SIG-M5 treated with dmso at 0.1 percent for 504 hours (cell line): ENCODE measurements at regions not wholly inside any gene's neighbourhood (a gene's known extent, or its start where the extent isn't known, plus 50 kb on each side); places are given as distances from the start of the nearest gene placed in this dataset.

Source experiments
- DNase-seq: peaks from one replicate; lab custom pipeline; 2025; ENCODE audit not compliant: unreplicated experiment; lab: John Stamatoyannopoulos, UW

DNA sequence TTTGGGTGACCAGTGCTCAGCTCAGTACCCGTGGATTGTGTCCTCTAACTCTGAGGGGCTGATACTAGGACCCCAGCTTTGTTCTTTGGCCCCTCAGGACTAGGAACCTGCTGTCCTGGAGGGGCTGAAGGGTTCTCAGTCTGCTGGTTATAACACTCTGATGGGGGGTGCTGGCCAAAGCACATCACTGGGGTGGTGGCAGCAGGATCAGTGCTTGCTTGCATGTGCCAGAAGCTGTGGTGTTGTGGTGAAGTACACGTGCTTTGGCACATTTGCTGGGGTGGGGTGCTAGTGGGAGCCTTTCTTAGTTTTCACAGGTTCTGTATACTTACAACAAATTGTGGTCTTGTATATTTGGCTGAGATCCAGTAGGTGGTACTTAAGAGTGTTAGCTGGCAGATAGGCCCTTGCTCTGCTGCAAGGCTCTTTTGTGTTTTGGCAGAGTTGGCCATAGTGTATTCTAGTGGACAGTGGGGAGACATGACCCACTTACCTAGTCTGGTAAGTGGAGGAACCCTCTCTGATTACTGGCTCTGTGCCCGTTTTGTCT is 344.3 kb downstream of the EDEM1 start:
- no peak for DNase-seq

DNA sequence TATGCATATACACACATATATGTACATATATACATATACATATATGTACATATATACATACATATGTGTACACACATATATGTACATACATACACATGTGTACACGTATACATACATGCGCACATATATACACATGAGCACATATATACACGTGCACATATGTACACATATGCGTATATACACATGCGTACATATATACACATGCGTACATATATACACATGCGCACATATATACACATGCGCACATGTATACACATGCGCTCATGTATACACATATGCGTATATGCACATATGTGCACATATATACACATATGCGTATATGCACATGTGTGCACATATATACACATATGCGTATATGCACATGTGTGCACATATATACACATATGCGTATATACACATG is 353.0 kb downstream of the EDEM1 start:
- no peak for DNase-seq

DNA sequence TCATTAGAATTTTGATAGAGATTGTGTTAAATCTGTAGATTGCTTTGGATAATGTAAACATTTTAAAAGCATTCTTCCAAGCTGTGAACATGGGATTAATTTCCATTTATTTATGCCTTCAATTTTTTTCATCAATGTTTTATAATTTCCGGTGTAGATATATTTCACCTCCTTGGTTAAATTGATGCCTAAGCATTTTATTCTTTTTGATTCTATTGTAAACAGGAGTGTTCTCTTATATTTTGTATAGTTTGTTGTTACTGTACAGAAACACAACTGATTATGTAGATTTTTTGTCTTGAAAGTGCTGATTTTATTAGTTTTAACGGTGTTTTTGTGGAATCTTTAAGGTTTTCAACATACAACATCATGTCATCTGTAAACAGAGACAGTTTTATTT is 355.0 kb downstream of the EDEM1 start:
- DNase-seq = no peak

DNA sequence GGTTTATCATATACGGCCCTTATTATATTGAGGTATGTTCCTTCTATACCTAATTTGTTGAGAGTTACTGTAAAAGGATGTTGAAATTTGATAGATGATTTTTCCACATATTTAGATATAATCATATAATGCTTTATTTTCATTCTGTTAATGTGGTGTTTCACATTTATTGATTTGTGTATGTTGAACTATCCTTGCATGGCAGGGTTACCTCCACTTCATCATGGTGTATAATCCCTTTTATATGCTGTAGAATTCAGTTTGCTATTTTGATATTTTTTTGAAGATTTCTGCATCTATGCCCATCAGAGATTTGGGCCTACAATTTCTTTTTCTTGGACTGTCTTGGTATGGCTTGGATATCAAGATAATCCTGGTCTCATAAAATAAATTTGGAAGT is 355.5 kb downstream of the EDEM1 start:
- DNase-seq = no peak

DNA sequence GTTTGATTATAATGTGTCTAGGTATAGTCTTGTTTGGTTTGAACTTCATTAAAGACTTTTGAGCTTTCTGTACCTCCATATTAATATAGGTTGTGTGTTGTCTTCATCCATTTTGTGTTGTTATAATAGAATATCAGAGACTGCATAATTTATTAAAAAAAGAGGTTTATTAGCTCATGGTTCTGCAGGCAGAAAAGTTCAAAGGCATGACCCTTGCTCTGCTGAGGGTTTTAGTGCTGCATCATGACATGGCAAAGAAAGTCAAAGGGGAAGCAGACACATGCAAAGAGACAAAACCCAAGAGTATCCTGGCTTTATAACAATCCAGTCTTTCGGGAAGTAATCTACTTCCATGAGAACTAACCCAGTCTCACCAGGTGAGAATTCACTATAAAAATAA is 358.2 kb downstream of the EDEM1 start:
- no peak for DNase-seq

DNA sequence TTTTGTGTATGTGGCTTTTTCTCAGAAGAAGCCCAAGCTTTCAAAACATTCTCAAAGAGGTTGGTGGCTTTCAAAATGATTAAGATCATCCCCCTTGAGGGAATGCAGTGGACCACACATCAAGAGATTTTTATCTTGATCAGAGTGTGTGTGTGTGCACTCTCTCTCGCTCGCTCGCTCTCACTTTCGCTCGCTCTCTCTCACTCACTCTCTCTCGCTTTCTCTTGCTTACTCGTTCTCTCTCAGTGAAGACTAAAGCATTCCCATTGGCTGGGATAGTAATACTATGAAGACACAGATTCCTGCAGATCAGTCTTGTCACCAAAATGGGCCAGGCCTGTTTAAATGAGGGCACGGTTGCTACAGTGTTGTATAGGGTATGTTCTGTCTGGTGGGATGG is 365.7 kb downstream of the EDEM1 start:
- DNase-seq = no peak

DNA sequence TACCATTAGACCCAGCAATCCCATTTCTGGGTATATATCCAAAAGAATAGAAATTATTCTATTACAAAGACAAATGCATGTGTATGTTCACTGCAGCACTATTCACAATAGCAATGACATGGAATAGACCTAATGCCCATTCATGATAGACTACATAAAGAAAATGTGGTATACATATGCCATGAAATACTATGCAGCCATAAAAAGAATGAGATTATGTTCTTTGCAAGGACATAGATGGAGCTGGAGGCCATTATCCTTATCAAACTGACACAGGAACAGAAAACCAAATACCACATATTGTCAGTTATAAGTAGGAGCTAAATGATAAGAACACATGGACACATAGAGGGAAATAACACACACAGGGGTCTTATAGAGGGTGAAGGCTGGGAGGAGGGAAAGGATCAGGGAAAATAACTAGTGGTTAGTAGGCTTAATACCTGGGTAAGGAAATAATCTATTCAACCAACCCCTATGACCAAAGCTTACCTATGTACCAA is 366.8 kb downstream of the EDEM1 start:
- DNase-seq = no peak

DNA sequence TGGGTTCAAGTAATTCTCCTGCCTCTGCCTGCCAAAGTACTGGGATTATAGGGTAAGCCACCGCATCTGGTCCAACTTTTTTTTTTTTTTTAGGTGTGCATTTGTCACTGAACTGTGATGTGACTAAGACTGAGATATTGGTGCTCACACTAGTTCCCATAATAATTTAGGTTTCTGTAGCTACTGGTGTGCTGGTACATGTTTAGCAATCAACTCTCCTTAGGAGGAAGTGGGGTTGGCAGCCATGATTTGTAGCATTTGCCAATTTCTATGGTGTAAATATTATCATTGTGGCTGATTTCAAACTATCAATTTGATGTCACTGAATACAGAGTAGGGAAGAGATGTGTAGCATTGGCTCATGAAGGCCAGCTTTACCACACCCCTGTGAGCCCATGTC is 372.7 kb downstream of the EDEM1 start:
- DNase-seq = peak; percentile 60

DNA sequence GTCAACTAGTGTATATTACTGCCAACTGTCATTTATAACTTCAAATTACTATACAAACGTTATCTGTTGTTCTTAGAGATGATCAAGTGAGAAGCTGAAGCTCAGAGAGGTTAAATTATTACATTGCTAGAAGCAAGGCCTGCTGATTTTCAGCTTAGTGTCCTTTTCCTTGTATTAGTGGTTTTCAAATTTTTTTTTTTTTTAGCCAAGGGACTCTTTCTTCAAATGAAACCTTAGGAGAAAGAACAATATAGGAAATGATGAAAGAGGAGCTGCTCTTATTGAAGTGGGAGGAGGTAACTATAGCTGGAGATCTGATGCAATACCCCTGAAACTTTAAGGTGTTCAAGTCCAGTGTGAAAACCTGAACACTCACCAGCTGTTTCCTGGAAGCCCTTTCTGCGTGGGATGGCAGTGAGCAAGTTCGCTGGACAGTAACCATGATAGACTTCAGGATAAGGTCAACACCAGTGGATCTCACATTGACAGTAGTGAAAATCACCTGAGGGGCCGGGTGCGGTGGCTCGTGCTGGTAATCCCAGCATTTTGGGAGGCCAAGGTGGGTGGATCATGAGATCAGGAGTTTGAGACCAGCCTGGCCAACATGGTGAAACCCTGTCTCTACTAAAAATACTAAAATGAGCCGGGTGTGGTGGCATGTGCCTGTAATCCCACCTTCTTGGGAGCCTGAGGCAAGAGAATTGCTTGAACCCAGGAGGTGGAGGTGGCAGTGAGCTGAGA is 376.2 kb downstream of the EDEM1 start:
- DNase-seq = no peak

DNA sequence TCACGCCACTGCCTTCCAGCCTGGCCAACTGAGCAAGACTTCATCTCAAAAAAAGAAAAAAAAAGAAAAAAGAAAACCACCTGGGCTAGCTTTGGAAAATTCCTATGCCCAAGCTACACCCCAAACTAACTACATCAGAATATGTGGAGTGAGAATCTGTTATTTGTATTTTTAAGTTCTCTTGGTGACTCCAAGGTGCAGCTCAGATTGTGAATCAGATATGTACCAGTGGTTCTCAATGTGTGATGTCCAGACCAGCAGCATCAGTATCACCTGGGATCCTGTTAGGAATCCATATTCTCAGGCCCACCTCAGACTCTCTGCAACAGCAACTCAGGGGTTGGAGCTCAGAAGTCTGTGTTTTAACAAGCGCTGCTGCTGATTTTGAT is 376.8 kb downstream of the EDEM1 start:
- no peak for DNase-seq

DNA sequence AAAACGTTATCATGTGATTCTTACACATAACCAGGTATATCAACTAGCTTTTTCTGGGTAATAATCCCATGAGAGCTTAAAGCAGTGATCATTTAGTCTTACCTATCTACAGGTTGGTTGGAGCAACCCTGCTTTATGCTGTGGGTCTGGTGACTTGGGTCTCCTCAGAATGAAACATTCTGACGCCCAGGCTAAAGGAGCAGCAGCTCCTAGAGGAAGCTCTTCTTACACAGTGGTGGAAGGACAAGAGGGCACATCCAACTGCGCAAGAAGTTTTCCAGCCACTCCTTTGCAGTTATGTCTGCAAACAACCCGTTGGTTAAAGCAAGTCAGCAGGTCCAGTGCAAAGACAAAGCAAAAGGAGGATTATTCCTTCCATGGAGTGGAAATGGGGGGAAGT is 377.5 kb downstream of the EDEM1 start:
- DNase-seq = no peak

DNA sequence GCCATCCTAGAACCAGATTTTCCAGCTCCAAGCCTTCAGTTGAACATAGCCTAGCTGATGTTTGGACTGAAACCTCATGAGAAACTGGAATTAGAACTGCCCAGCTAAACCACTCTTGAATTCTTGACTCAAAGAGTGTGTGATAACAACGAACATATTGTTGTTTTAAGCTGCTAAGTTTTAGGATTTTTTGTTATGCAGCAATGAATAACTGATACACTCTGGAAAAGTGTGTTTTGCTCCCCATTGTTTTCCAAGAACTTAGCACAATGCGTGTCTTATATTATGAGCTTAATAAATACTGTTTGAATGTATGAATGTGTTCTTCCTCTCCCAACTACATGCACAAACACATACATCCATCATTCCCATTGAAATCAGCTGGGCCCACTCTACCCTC is 379.6 kb downstream of the EDEM1 start:
- DNase-seq = no peak

DNA sequence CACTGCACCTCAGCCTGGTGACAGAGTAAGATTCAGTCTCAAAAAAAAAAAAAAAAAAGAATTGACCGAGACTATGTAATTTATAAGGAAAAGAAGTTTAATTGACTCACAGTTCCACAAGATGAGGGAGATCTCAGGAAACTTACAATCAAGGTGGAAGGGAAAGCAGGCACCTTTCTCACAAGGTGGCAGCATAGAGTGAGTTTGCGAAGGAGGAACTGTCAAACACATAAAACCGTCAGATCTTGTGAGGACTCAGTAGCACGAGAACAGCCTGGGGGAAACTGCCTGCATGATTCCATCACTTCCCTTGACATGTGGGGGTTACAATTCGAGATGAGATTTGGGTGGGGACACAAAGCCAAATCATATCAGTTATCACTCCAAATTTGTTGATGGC is 380.9 kb downstream of the EDEM1 start:
- DNase-seq = peak; percentile 12

DNA sequence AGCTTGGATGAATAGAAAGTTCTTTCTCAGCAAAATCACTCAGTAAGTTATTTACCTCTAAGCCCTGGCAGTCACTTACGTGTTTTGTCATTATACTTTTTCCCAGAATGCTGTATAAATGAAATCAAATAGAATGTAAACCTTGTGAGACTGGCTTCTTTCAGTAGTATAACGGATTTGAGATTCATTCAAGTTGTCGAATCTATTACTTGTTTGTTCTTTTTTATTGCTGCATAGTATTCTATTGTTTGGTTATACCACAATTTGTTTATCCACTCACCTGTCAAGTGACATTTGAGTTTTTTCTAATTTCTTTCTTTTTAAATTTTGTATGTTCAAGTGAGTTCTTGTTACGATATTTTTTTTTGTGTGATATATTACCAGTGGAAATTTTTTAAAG is 381.6 kb downstream of the EDEM1 start:
- DNase-seq = no peak

DNA sequence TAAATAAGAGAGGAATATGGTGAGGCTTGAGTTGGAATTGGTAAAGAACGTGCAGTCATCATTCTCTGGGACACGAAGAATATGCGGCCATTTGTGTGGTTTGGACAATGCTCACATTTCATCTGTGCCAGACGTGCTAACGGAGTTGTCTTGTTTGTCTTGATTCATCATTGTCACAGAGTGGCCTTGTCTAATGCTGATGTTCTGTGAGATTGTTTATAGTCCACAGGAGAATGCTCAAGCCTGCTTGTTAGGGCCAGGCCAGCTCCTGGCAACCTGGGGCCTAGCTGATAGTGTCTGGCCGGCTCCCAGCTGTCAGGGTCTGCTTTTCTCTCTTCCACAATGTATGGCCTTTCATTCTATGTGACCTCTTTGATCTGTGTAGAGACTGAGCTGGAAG is 384.7 kb downstream of the EDEM1 start:
- no peak for DNase-seq

DNA sequence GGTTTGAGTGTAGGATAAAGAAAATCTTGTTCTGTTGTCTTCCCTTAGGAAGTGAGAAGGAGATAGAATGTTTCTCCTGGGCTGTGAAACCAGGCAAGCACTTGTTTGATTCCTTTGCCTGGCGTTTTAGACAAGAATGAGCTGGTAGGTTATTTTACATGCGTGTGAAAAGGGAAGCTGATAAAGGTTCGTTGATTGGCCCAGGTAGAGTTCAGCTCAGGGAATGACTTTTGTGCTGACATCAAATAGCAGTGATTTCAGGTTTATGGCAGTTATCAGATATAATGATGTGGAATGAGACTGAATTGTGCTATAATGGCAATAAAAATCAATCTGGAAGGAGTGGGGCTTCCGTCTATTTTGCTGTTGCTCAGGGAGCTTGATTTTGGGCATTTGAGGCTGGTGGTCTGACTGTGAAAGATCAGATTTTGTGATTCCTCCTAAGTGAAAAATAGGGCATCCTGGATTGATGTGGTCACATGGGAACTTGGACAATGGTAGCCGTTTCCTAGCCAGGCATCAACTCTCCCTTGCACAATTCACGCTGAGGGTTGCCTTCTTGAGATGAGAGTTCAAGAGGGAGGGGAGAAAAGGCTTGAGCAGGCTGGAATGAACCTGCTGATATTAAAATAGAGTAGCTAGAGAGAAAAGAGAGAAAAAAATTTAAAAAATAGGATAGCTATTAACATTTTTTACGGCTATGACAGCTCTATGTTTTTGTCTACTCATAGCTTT is 388.9 kb downstream of the EDEM1 start:
- no peak for DNase-seq

DNA sequence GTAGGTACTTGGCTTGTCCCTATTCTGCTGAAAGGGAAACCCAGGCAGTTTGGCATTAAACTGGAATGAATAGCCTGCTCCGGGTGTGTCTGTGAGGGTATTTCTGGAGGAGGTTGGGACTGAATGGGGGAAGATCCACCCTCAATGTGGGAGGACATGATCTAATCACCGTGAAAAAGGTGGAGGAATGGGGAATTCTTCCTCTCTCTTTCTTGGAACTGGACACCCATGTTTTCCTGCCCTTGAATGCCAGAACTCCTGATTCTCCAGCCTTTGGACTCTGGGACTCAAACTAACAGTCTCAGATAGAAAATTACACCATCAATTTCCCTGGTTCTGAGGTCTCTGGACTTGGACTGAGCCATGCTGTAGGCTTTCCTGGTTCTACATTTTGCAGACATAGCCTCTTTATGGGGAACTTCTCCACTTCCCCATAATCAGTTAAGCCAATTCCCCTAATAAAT is 391.7 kb downstream of the EDEM1 start:
- no peak for DNase-seq

DNA sequence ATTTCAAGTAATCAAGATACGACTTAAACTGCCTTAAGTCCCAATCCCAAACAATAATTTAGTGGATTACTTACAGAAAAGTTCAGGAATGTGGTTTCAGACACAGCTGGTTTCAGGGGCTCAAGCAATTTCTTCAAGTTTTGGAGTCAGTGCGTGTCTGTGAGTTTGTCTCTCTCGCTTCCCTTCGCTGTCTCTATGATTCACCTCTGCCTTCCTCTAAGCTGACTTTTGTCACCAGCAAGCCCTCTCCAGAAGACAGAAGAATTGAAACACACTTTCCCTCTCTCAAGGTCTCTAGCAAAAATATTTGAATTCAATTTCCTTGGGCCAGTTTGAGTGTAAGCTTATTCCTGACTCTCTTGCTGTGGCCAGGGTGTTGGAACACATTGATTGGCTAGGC is 392.4 kb downstream of the EDEM1 start:
- DNase-seq = peak; percentile 37

DNA sequence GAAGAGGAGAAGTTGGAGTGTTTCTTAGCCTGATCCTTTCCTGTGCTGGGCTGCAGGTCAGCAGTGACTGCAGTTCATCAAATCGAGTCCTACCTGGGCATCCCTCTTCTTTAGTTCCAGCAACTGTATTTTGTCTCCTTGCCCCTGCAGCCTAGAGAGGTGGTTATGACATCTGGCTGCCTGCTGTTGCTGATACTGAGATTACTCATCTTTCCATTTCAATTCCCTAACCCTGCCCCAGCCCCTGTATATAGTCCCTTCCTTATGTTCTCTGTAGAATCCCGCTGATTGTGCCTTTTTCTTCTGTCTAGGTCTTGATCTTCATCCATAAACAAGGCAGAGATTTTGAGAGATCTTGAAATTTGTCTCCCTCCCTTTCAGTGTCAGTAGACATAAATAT is 393.3 kb downstream of the EDEM1 start:
- DNase-seq = no peak

DNA sequence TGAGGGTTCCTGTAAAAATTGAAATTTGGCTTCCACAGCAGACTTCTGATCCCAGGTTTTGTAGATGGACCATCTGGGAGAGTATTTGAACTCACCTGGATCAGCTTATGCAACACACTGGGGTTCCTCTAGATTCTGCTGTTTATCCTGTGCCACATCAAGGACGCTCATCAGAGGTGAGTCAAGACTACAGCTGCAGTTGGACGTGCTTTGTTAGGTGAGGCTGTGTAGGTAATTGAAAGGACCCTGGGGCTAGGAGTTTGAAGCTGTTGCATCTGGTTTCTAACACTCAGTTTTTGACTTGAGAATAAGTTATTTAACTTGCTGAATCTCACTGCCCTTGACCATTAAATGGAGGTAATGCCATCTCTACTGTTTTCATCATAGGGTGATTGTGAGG is 394.2 kb downstream of the EDEM1 start:
- no peak for DNase-seq

DNA sequence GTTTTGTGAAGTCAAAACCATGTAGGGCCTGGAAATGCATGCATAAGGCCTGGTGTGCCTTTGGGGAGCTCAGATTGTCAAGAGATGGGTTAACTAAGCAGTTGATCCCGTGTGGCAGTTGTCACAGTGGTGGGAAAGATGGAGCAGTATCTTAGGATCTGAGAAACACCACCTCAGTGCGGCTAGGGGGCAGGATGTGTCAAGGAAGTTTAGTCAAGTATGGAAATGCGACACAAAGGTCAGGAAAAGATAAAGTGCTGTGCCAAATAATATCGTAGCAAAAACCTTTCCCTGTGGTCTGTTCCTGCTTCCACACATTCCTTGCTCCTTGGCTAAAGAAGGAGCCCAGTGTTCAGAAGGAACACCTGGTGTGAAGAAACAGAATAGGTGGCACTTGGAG is 396.4 kb downstream of the EDEM1 start:
- no peak for DNase-seq

DNA sequence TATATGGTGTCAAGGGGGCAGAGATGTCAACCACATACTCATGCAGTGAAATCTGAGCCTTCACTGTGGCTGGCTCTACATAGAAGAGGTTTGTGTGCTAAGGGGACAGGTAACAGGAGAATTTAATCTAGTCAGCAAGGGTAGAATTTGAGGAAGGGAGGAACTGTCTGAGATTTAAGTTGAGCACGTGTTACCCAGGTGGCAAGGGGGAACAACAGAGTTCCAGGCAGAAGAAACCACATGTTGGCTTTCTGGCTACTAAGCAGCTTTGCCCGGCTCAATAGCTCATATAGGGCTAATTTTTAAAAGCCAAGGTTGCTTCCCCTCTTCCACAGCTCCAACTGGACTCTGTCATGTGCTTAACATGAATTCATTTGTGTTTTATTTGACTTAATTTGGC is 397.6 kb downstream of the EDEM1 start:
- DNase-seq = no peak
